ENCODE measurements at regions not wholly inside any gene's neighbourhood (a gene's known extent, or its start where the extent isn't known, plus 50 kb on each side); places are given as distances from the start of the nearest gene placed in this dataset.

GRCh38 chr20:23215344-23215995 is 129.3 kb upstream of the CD93 start (continued):
- TF ChIP-seq, protein P1, sequence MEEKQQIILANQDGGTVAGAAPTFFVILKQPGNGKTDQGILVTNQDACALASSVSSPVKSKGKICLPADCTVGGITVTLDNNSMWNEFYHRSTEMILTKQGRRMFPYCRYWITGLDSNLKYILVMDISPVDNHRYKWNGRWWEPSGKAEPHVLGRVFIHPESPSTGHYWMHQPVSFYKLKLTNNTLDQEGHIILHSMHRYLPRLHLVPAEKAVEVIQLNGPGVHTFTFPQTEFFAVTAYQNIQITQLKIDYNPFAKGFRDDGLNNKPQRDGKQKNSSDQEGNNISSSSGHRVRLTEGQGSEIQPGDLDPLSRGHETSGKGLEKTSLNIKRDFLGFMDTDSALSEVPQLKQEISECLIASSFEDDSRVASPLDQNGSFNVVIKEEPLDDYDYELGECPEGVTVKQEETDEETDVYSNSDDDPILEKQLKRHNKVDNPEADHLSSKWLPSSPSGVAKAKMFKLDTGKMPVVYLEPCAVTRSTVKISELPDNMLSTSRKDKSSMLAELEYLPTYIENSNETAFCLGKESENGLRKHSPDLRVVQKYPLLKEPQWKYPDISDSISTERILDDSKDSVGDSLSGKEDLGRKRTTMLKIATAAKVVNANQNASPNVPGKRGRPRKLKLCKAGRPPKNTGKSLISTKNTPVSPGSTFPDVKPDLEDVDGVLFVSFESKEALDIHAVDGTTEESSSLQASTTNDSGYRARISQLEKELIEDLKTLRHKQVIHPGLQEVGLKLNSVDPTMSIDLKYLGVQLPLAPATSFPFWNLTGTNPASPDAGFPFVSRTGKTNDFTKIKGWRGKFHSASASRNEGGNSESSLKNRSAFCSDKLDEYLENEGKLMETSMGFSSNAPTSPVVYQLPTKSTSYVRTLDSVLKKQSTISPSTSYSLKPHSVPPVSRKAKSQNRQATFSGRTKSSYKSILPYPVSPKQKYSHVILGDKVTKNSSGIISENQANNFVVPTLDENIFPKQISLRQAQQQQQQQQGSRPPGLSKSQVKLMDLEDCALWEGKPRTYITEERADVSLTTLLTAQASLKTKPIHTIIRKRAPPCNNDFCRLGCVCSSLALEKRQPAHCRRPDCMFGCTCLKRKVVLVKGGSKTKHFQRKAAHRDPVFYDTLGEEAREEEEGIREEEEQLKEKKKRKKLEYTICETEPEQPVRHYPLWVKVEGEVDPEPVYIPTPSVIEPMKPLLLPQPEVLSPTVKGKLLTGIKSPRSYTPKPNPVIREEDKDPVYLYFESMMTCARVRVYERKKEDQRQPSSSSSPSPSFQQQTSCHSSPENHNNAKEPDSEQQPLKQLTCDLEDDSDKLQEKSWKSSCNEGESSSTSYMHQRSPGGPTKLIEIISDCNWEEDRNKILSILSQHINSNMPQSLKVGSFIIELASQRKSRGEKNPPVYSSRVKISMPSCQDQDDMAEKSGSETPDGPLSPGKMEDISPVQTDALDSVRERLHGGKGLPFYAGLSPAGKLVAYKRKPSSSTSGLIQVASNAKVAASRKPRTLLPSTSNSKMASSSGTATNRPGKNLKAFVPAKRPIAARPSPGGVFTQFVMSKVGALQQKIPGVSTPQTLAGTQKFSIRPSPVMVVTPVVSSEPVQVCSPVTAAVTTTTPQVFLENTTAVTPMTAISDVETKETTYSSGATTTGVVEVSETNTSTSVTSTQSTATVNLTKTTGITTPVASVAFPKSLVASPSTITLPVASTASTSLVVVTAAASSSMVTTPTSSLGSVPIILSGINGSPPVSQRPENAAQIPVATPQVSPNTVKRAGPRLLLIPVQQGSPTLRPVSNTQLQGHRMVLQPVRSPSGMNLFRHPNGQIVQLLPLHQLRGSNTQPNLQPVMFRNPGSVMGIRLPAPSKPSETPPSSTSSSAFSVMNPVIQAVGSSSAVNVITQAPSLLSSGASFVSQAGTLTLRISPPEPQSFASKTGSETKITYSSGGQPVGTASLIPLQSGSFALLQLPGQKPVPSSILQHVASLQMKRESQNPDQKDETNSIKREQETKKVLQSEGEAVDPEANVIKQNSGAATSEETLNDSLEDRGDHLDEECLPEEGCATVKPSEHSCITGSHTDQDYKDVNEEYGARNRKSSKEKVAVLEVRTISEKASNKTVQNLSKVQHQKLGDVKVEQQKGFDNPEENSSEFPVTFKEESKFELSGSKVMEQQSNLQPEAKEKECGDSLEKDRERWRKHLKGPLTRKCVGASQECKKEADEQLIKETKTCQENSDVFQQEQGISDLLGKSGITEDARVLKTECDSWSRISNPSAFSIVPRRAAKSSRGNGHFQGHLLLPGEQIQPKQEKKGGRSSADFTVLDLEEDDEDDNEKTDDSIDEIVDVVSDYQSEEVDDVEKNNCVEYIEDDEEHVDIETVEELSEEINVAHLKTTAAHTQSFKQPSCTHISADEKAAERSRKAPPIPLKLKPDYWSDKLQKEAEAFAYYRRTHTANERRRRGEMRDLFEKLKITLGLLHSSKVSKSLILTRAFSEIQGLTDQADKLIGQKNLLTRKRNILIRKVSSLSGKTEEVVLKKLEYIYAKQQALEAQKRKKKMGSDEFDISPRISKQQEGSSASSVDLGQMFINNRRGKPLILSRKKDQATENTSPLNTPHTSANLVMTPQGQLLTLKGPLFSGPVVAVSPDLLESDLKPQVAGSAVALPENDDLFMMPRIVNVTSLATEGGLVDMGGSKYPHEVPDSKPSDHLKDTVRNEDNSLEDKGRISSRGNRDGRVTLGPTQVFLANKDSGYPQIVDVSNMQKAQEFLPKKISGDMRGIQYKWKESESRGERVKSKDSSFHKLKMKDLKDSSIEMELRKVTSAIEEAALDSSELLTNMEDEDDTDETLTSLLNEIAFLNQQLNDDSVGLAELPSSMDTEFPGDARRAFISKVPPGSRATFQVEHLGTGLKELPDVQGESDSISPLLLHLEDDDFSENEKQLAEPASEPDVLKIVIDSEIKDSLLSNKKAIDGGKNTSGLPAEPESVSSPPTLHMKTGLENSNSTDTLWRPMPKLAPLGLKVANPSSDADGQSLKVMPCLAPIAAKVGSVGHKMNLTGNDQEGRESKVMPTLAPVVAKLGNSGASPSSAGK (IDR thresholded peaks at IDR 0.05) = no peak
- no peak for TF ChIP-seq GATAD2B (IDR thresholded peaks at IDR 0.05; ENCODE audit: borderline replicate concordance)
